ENCODE measurements at regions not wholly inside any gene's neighbourhood (a gene's known extent, or its start where the extent isn't known, plus 50 kb on each side); places are given as distances from the start of the nearest gene placed in this dataset.

DNA sequence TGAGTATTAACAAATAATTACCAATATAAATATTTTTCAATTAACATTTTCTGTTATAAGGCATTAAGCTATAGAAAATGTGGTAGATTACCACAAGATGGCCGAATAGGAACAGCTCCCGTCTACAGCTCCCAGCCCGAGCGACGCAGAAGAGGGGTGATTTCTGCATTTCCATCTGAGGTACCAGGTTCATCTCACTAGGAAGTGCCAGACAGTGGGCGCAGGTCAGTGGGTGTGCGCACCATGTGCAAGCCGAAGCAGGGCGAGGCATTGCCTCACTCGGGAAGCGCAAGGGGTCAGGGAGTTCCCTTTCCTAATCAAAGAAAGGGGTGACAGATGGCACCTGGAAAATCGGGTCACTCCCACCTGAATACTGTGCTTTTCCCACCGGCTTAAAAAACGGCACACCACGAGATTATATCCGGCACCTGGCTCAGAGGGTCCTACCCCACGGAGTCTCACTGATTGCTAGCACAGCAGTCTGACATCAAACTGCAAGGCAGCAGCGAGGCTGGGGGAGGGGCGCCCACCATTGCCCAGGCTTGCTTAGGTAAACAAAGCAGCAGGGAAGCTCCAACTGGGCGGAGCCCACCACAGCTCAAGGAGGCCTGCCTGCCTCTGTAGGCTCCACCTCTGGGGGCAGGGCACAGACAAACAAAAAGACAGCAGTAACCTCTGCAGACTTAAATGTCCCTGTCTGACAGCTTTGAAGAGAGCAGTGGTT is 808.4 kb downstream of the FSCB start (continued):
- TF ChIP-seq, protein P1, sequence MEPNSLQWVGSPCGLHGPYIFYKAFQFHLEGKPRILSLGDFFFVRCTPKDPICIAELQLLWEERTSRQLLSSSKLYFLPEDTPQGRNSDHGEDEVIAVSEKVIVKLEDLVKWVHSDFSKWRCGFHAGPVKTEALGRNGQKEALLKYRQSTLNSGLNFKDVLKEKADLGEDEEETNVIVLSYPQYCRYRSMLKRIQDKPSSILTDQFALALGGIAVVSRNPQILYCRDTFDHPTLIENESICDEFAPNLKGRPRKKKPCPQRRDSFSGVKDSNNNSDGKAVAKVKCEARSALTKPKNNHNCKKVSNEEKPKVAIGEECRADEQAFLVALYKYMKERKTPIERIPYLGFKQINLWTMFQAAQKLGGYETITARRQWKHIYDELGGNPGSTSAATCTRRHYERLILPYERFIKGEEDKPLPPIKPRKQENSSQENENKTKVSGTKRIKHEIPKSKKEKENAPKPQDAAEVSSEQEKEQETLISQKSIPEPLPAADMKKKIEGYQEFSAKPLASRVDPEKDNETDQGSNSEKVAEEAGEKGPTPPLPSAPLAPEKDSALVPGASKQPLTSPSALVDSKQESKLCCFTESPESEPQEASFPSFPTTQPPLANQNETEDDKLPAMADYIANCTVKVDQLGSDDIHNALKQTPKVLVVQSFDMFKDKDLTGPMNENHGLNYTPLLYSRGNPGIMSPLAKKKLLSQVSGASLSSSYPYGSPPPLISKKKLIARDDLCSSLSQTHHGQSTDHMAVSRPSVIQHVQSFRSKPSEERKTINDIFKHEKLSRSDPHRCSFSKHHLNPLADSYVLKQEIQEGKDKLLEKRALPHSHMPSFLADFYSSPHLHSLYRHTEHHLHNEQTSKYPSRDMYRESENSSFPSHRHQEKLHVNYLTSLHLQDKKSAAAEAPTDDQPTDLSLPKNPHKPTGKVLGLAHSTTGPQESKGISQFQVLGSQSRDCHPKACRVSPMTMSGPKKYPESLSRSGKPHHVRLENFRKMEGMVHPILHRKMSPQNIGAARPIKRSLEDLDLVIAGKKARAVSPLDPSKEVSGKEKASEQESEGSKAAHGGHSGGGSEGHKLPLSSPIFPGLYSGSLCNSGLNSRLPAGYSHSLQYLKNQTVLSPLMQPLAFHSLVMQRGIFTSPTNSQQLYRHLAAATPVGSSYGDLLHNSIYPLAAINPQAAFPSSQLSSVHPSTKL (CRISPR knock-in tag; IDR thresholded peaks at IDR 0.05), result peak; percentile 18; the same call in 1 of the 2 replicates

DNA sequence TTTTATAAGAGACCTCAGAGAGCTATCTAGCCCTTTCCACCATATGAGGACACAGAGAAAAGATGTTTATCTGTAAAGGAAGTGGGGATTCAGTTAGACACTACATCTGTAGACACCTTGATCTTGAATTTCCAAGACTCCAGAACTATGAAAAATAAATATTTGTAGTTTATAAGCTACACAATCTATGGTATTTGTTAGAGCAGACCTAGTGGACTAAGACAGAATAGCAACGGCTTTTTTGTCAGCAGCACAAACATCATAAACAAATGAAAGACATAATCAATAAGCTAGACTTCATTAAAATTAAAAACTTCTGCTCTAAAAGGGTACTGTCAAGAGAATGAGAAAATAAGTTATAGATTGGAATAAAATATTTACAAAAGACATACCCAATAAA is 810.1 kb downstream of the FSCB start:
- Histone ChIP-seq H3K9ac (ENCODE audit: insufficient read depth, low read depth, low read length) (no peak overlapping the region), H3K79me2 (ENCODE audit: insufficient read depth, low read length) (no peaks in the 10 kb centered on the region), H2AFZ (ENCODE audit: low read length) (peak overlapping the region; percentile 15), H3K4me3 (replicated peaks in 1 of 3; ENCODE audit: insufficient read depth in 1 of 3, low read depth in 2 of 3, low read length in 3 of 3) (no peak overlapping the region), H3K27me3 (ENCODE audit: control insufficient read depth in 1 of 2, insufficient read depth in 2 of 2, low read length in 2 of 2) (no peaks in the 10 kb centered on the region; a peak in 1 of 5 replicates), H4K20me1 (ENCODE audit: insufficient read depth, low read length) (no peaks in the 10 kb centered on the region), H3K9me3 (ENCODE audit: low read length) (no peaks in the 10 kb centered on the region), H3K4me2 (ENCODE audit: low read depth, low read length) (no peak overlapping the region), H3K4me1 (ENCODE audit: insufficient read depth, low read length) (no peaks in the 10 kb centered on the region), H3K36me3 (replicated peaks in 1 of 2; ENCODE audit: control insufficient read depth in 1 of 2, insufficient read depth in 2 of 2, low read length in 2 of 2) (no peaks in the 10 kb centered on the region), H3K27ac (ENCODE audit: extremely low read length, insufficient read depth, low read length) (no peak overlapping the region)
- CTCF ChIA-PET (ENCODE audit: low intra/inter-chr PET ratio, low total read pairs), result no interaction called here
- ATAC-seq (no peak), FAIRE-seq (no peak), DNase-seq (ENCODE audit: low spot score) (no peak)
- intact Hi-C loops (cut with micrococcal nuclease; ENCODE audit: unreplicated experiment) (no loop called here), in situ Hi-C loops (cut with HindIII; ENCODE audit: extremely low pct_ligation_motif_present, low pct_unique_long_range_greater_than_20kb) (no loop called here)
- TF ChIP-seq SCMH1 (CRISPR knock-in tag; IDR thresholded peaks at IDR 0.05; ENCODE audit: borderline replicate concordance) (no peak), ZNF253 (CRISPR knock-in tag; IDR thresholded peaks at IDR 0.05; ENCODE audit: borderline replicate concordance) (no peak), ZNF777 (CRISPR knock-in tag; IDR thresholded peaks at IDR 0.05) (no peak), XRCC5 (optimal IDR thresholded peaks at IDR 0.05; ENCODE audit: low read length) (no peak), ASH2L (IDR thresholded peaks at IDR 0.05; ENCODE audit: insufficient read length, low read depth, low read length) (no peak), PHB2 (IDR thresholded peaks at IDR 0.05; ENCODE audit: partially characterized antibody) (no peak)
- TF ChIP-seq, protein P2, sequence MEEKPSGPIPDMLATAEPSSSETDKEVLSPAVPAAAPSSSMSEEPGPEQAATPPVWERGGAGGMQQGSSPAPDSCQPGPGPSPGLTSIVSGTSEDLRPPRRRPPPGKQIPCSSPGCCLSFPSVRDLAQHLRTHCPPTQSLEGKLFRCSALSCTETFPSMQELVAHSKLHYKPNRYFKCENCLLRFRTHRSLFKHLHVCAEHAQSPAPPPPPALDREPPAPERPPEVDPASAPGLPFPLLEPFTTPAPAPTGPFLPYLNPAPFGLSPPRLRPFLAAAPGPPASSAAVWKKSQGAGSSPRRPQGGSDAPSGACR (CRISPR knock-in tag; IDR thresholded peaks at IDR 0.05), result no peak
- TF ChIP-seq, protein P3, sequence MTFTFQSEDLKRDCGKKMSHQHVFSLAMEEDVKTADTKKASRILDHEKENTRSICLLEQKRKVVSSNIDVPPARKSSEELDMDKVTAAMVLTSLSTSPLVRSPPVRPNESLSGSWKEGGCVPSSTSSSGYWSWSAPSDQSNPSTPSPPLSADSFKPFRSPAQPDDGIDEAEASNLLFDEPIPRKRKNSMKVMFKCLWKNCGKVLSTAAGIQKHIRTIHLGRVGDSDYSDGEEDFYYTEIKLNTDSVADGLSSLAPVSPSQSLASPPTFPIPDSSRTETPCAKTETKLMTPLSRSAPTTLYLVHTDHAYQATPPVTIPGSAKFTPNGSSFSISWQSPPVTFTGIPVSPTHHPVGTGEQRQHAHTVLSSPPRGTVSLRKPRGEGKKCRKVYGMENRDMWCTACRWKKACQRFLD (CRISPR knock-in tag; IDR thresholded peaks at IDR 0.05; ENCODE audit: borderline replicate concordance), result no peak
- no TSS peak for BruUV-seq (replicated peaks)
- WGBS (ENCODE audit: low lambda C conversion rate), result 16% methylated on average over 1 of the region's 1 CpG
- POLR2A ChIA-PET, result no interaction called here
